HPDE6-E6E7 (cell line): ENCODE measurements at regions not wholly inside any gene's neighbourhood (a gene's known extent, or its start where the extent isn't known, plus 50 kb on each side); places are given as distances from the start of the nearest gene placed in this dataset.
"Not testable (repeated sequence)": the region's sequence is repeated elsewhere in the genome, so short reads cannot be mapped to it uniquely, and the experiment has no call there.

Experiments
- DNase-seq: peaks from one replicate; pipeline ENCODE4 v3.0.0; 2011; ENCODE audit warnings: missing footprints; ENCODE audit errors: extremely low spot score

DNA sequence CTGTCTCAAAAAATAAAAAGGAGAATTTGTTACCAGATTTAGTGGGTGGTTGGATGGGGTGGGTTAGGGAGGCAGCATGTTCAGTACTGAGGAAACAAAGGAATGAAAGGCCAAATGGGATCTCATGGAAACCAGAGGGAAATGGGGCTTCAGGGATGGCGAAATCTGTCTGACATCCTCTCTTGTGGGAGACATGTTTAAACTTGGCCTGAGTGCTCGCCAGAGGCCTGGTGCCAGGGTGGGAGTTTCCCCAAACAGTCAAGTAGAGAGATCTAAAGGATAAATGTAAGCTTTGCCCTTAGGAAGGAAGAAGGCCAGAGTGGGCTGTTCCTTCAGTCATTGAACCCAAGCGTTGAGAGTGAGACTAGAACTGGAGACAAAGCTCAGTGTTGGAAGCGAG lies 61.9 kb upstream of the AKIRIN2 start:
- no peak for DNase-seq

- DNase-seq: no peak
Observed at GRCh38 chr6:87763276-87763675, 61.2 kb upstream of the AKIRIN2 start.

DNA sequence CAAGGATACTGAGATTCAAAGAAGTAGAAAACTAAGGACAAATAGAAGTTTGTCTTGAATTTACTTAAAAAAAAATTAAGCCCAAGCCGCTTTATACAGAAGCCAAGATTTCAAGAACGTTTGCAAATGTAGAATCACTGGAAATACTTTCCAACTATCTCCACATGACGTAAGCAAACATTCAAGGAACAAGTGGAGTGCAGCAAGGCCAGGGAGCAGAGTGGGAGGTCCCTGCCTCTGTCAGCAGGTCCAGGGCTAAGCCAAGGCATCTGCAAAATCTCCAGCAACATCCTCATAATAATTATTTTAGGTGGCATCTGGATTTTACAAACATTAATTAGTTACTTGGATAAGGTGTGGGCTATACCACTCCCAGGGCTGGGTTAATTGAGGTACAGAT lies 60.1 kb upstream of the AKIRIN2 start:
- DNase-seq: no peak

DNA sequence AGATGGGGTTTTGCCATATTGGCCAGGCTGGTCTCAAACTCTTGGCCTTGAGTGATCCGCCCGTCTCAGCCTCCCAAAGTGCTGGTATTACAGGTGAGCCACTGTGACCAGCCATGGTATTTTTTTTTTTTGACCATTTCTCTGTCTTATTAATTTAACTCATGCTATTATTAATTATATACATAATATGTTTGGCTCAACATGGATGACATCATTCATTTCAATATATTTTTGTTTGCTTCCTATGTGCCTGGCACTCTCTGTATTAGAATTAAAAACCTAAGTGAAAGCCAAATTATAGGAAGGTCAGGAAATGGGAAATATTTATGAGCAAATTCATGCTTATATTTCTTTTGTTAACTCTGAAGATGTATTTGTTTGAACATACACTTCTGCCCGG lies 55.8 kb upstream of the AKIRIN2 start:
- no peak for DNase-seq

GRCh38 chr6:87756858-87757257 lies 54.8 kb upstream of the AKIRIN2 start:
- DNase-seq: peak; percentile 23

- no peak for DNase-seq
Observed at GRCh38 chr6:87755708-87756671, 54.0 kb upstream of the AKIRIN2 start.

- DNase-seq: no peak
Observed at GRCh38 chr6:87754828-87755227, 52.8 kb upstream of the AKIRIN2 start.

- no peak for DNase-seq
Observed at GRCh38 chr6:87753131-87753685, 51.2 kb upstream of the AKIRIN2 start.

DNA sequence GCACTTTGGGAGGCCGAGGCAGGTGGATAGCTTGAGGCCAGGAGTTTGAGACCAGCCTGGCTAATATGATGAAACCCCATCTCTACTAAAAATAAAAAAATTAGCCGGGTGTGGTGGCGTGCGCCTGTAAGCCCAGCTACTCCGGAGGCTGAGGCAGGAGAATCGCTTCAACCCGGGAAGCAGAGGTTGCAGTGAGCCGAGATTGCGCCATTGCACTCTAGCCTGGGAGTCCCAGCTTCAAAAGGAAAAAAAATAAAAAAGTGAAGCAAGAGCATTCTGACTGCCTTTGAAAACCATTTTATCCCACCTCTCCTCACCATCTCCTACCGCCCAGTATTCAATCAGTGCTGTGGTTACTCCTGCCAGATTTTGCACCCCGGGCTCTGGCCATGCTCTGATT lies 50.5 kb upstream of the AKIRIN2 start:
- not testable (repeated sequence) for DNase-seq
